Astrocyte of the spinal cord (primary cell): ENCODE measurements at regions not wholly inside any gene's neighbourhood (a gene's known extent, or its start where the extent isn't known, plus 50 kb on each side); places are given as distances from the start of the nearest gene placed in this dataset.

ENCODE experiments used
- DNase-seq: peaks from one replicate; pipeline ENCODE4 v3.0.0; 2011; ENCODE audit warnings: low read depth, low spot score
- H3K4me3 ChIP-seq: 2 replicates; pipeline ENCODE4 v1.5.1; 2011; ENCODE audit warnings: low read depth, mild to moderate bottlenecking, low read length, moderate library complexity
- in situ Hi-C: cut with HindIII; loops from 2 replicates; pipeline ENCODE4 v1.10.0; 2017; ENCODE audit warnings: low sequenced_read_pairs
- TF ChIP-seq, protein P1 (sequence below): IDR thresholded peaks from 2 replicates; pipeline ENCODE4 v1.5.1; 2012; ENCODE audit warnings: low read depth, mild to moderate bottlenecking, low read length, inconsistent platforms

DNA sequence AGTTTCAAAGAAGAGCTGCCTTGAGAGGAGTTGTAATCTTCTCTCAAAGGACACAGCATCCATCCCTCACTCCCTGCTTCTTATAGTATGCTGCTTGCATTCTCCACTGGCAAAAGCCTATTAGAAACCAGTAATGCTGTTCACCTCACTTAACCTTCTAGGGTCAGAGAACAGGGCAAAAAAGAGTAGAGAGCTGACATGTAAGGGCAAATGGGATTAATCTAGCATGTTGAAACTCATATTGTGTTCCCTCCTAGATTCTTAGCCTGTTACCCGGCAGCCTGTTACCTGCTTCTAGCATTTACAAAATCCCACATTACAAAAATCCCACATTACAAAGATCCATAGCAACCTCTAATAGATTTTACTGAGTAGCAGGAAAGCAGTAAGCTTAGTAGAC is 244.7 kb downstream of the SLC7A11 start:
- TF ChIP-seq, protein P1, sequence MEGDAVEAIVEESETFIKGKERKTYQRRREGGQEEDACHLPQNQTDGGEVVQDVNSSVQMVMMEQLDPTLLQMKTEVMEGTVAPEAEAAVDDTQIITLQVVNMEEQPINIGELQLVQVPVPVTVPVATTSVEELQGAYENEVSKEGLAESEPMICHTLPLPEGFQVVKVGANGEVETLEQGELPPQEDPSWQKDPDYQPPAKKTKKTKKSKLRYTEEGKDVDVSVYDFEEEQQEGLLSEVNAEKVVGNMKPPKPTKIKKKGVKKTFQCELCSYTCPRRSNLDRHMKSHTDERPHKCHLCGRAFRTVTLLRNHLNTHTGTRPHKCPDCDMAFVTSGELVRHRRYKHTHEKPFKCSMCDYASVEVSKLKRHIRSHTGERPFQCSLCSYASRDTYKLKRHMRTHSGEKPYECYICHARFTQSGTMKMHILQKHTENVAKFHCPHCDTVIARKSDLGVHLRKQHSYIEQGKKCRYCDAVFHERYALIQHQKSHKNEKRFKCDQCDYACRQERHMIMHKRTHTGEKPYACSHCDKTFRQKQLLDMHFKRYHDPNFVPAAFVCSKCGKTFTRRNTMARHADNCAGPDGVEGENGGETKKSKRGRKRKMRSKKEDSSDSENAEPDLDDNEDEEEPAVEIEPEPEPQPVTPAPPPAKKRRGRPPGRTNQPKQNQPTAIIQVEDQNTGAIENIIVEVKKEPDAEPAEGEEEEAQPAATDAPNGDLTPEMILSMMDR = no peak
- no peak for DNase-seq
- in situ Hi-C loops = no loop called here
- no peak overlapping the region for H3K4me3 ChIP-seq

DNA sequence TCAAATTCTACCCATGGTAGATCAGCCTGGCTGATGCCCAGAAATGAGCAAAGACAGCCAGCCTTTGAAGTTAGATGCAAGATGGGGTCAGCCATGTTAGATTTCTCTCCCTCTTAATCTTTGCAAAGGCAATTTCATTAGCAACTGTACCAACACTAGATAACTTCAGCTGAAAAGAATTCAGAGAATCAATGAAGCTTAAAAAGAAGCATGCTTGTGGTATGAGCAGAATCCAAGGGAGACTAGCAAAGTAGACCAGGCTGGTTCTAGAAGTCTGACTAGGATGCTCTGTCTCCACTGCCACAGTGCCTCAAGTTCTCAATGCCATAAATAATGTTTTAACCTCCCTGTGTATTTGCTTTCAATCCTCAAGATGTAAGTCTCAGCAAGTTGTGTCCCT is 247.3 kb downstream of the SLC7A11 start:
- in situ Hi-C loops = no loop called here
- TF ChIP-seq, protein P1 = no peak
- no peak overlapping the region for H3K4me3 ChIP-seq
- DNase-seq = peak; percentile 56

- H3K4me3 ChIP-seq = no peak overlapping the region
- TF ChIP-seq, protein P1 = no peak
- in situ Hi-C loops = no loop called here
- DNase-seq = no peak
Measured at GRCh38 chr4:137993232-137993631, 248.9 kb downstream of the SLC7A11 start.

DNA sequence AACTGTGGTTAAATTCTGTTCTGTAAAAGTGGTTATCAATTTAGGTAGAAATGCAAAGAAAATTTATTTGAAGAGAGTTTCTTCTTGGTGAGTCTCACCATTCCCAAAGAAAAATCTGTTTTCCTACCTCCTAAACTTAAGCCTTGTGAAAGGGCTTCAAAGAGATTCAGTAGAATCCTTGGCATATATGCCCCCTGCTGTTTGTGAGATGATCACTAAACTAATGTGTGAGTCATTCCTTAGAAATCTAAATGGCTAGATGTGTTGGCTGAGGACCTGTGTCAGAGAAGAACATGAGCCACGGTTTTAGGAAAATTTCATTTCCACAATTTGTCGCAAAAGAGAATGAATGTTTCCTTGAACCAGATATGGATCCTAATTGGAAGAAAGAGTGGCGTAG is 260.9 kb downstream of the SLC7A11 start:
- peak; percentile 60 for DNase-seq
- in situ Hi-C loops = no loop called here
- no peak overlapping the region for H3K4me3 ChIP-seq
- TF ChIP-seq, protein P1 = no peak

GRCh38 chr4:137980641-137981040 is 261.5 kb downstream of the SLC7A11 start:
- no peak overlapping the region for H3K4me3 ChIP-seq
- in situ Hi-C loops = no loop called here
- TF ChIP-seq, protein P1 = no peak
- DNase-seq = no peak

GRCh38 chr4:137979938-137980337 is 262.2 kb downstream of the SLC7A11 start:
- in situ Hi-C loops = no loop called here
- no peak for DNase-seq
- H3K4me3 ChIP-seq = no peak overlapping the region
- TF ChIP-seq, protein P1 = no peak
